ENCODE measurements at regions not wholly inside any gene's neighbourhood (a gene's known extent, or its start where the extent isn't known, plus 50 kb on each side); places are given as distances from the start of the nearest gene placed in this dataset.

DNA sequence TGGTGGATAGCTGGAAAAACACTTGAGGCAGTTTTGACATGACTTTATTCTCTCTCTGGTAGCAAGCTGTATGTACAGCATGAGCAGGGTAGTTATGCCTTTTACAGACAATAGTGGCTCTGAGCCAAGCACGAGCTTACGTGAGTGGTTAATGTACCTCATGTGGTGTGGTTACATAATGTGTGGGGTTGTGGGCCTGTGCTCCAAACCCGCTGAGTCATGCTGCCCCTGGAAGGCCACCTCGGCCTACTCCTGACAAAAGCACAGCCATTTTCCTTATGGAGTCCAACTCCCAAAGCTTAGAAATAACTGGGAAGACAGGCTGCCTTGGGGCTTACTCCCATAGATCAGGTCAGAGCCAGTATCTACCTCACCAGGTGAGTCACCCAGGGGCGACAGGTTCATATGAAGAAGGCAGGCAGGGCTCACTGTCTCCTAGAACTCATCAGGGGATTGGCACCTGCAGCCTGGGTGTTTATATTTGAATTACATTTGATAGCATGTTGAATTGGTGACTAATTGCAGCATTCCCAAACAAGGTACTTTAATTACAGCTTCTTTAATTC, 404.5 kb downstream of the ADRA2A start:
- TF ChIP-seq CTCF (IDR thresholded peaks at IDR 0.05; ENCODE audit: extremely low read depth in 1 of 2, insufficient read depth in 1 of 2, low read depth in 1 of 2, low read length in 2 of 2) (no peak), POLR2A (IDR thresholded peaks at IDR 0.05; ENCODE audit: low read depth, low read length) (no peak), JUN (IDR thresholded peaks at IDR 0.05; ENCODE audit: borderline replicate concordance, insufficient read depth, insufficient read length, low read depth) (no peak)

Measured in endothelial cell of umbilical vein (primary cell).